RKO (cell line): ENCODE measurements at regions not wholly inside any gene's neighbourhood (a gene's known extent, or its start where the extent isn't known, plus 50 kb on each side); places are given as distances from the start of the nearest gene placed in this dataset.
A peak's percentile ranks its signal among the peaks of the same experiment; 100 is the strongest.

ENCODE experiments used
- DNase-seq: peaks from one replicate; pipeline ENCODE4 v3.0.0-alpha.2; 2016; ENCODE audit warnings: low spot score

- no peak for DNase-seq
These were observed 56.4 kb upstream of the USP44 start for GRCh38 chr12:95607642-95608041.

GRCh38 chr12:95605875-95606274, 54.6 kb upstream of the USP44 start:
- DNase-seq: no peak

GRCh38 chr12:95605087-95605486, 53.8 kb upstream of the USP44 start:
- peak; percentile 37 for DNase-seq

- no peak for DNase-seq
These were observed 52.3 kb upstream of the USP44 start for GRCh38 chr12:95603351-95604145.

- DNase-seq: no peak
These were observed 50.0 kb upstream of the USP44 start for GRCh38 chr12:95601091-95601961.
